Keratinocyte (primary cell): ENCODE measurements at regions not wholly inside any gene's neighbourhood (a gene's known extent, or its start where the extent isn't known, plus 50 kb on each side); places are given as distances from the start of the nearest gene placed in this dataset.

Experiments
- DNase-seq: peaks from one replicate; pipeline ENCODE4 v3.0.0-alpha.2; 2011; ENCODE audit warnings: low read depth, missing footprints, low spot score
- FAIRE-seq: peaks from 2 replicates; lab custom pipeline; 2011; peaks lifted over from hg19 to GRCh38; lab: Jason Lieb, UNC
- H2AFZ ChIP-seq: 2 replicates; pipeline ENCODE4 v1.6.0; 2012; ENCODE audit warnings: low read length, control low read depth, inconsistent platforms; ENCODE audit not compliant: control insufficient read depth
- H3K27ac ChIP-seq: 2 replicates; pipeline ENCODE4 v1.5.1; 2011; ENCODE audit warnings: low read length; ENCODE audit not compliant: control insufficient read depth, insufficient read depth
- H3K27me3 ChIP-seq: 3 replicates; pipeline ENCODE4 v1.6.0; 2011; ENCODE audit warnings: low read length; ENCODE audit not compliant: control insufficient read depth, insufficient read depth; ENCODE audit errors: extremely low read depth
- H3K36me3 ChIP-seq, 2 experiments: 2 replicates in 1 of 2; 3 replicates in 1 of 2; pipeline ENCODE4 v1.5.1; 2011; ENCODE audit warnings: low read length in 2 of 2, mild to moderate bottlenecking in 1 of 2; ENCODE audit not compliant: control insufficient read depth in 2 of 2, insufficient read depth in 2 of 2; ENCODE audit errors: extremely low read depth in 1 of 2
- H3K4me1 ChIP-seq: 3 replicates; pipeline ENCODE4 v1.5.1; 2011; ENCODE audit warnings: low read length; ENCODE audit not compliant: control insufficient read depth, insufficient read depth; ENCODE audit errors: extremely low read depth
- H3K4me2 ChIP-seq: 3 replicates; pipeline ENCODE4 v1.6.0; 2011; ENCODE audit warnings: low read depth, low read length; ENCODE audit not compliant: control insufficient read depth, insufficient read depth; ENCODE audit errors: extremely low read depth
- H3K4me3 ChIP-seq, 3 experiments: fragments of 200-600 bp in 1 of 3; sonication (generic) in 1 of 3; 2 replicates in 2 of 3; 3 replicates in 1 of 3; pipeline ENCODE4 v1.5.1; 2011 to 2016; ENCODE audit warnings: low read length in 3 of 3, mild to moderate bottlenecking in 3 of 3, control low read depth in 2 of 3, inconsistent platforms in 1 of 3, low read depth in 1 of 3, mixed read lengths in 1 of 3, mixed run types in 1 of 3, moderate library complexity in 1 of 3; ENCODE audit not compliant: control insufficient read depth in 2 of 3, insufficient read depth in 2 of 3; ENCODE audit errors: extremely low read depth in 1 of 3
- H3K79me2 ChIP-seq: 2 replicates; pipeline ENCODE4 v1.6.0; 2012; ENCODE audit warnings: low read length; ENCODE audit not compliant: control insufficient read depth, insufficient read depth
- H3K9ac ChIP-seq: 3 replicates; pipeline ENCODE4 v1.6.0; 2011; ENCODE audit warnings: low read length; ENCODE audit not compliant: control insufficient read depth, insufficient read depth; ENCODE audit errors: extremely low read depth
- H3K9me1 ChIP-seq: 3 replicates; pipeline ENCODE4 v1.6.0; 2011; ENCODE audit warnings: low read length; ENCODE audit not compliant: control insufficient read depth, insufficient read depth; ENCODE audit errors: extremely low read depth
- H3K9me3 ChIP-seq: 2 replicates; pipeline ENCODE4 v1.5.1; 2012; ENCODE audit warnings: low read depth, low read length; ENCODE audit not compliant: control insufficient read depth
- H4K20me1 ChIP-seq: 3 replicates; pipeline ENCODE4 v1.6.0; 2011; ENCODE audit warnings: low read length; ENCODE audit not compliant: control insufficient read depth, insufficient read depth; ENCODE audit errors: extremely low read depth
- CTCF ChIP-seq, 3 experiments: IDR thresholded peaks in 1 of 3; conservative IDR thresholded peaks in 1 of 3; optimal IDR thresholded peaks in 1 of 3; 2 replicates in 2 of 3; 3 replicates in 1 of 3; pipeline versions ENCODE3 to v1.5.1; 2011; ENCODE audit warnings: low read length in 3 of 3, mild to moderate bottlenecking in 3 of 3, moderate library complexity in 2 of 3, control low read depth in 1 of 3, inconsistent platforms in 1 of 3; ENCODE audit not compliant: insufficient read depth in 2 of 3; ENCODE audit errors: extremely low read depth in 1 of 3
- EZH2 ChIP-seq: IDR thresholded peaks from one replicate; pipeline ENCODE4 v1.6.1; 2012; ENCODE audit warnings: inconsistent platforms, mild to moderate bottlenecking, low read length, moderate library complexity
- dilution Hi-C: fragments of 300-500 bp; cut with MboI; formaldehyde crosslinking; loops from one replicate; pipeline ENCODE4 v1.7.0; 2020; ENCODE audit warnings: low sequenced_read_pairs; ENCODE audit not compliant: extremely low pct_ligation_motif_present

DNA sequence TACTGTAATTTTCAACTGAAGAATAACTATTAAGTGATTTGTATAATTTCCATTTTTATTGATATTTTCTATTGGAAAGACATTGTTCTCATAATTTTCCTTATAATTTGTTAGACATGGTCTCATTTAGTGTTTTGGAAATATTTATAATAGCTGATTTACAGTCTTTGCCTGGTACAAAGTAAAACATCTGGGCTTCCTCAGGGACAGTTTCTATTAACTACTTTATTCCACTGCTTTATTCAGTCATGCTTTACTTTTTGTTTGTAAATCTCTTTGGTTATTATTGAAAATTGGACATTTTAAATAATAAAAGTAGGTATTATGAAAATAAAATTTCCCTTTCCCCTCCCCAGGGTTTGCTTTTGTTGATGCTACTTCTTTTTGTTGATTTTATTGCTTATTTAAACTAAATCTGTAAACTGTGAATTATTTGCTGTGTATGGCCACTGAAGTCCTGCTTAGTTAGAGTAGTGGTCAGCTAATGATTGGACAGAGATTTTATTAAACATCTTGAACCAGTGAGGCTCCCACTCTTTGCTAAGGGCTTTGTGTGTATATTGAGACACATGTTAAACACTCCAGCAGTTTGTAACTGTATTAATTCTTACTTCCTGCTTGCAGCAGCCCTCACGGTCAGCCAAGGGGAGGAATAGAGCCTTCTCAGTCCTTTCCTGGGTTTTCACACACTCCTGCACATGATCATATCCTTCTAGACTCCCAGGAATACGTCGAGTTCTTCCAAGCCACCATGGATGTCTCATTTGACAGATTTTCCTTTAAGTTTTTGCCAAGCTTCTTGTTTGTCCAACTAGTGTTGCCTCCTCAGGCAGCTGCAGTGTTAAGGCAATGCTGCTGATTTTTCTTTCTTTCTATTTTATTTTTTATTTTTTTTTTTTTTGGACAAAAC is 994.6 kb upstream of the PRMT6 start:
- Histone ChIP-seq H3K79me2 (no peaks in the 10 kb centered on the region), H3K9me3 (no peaks in the 10 kb centered on the region), H3K4me2 (no peak overlapping the region), H3K9ac (no peak overlapping the region), H4K20me1 (no peaks in the 10 kb centered on the region), H2AFZ (no peak overlapping the region), H3K27me3 (no peaks in the 10 kb centered on the region), H3K4me1 (no peaks in the 10 kb centered on the region), H3K9me1 (no peaks in the 10 kb centered on the region), H3K36me3 (no peaks in the 10 kb centered on the region), H3K4me3 (no peak overlapping the region), H3K27ac (no peak overlapping the region)
- FAIRE-seq: no peak
- dilution Hi-C loops: no loop called here
- no peak for DNase-seq
- no peak for TF ChIP-seq CTCF (optimal IDR thresholded peaks at IDR 0.05 in 1 of 3, IDR thresholded peaks at IDR 0.05 in 1 of 3, conservative IDR thresholded peaks at IDR 0.05 in 1 of 3; ENCODE audit: extremely low read depth in 1 of 3, insufficient read depth in 2 of 3, low read length in 3 of 3)
- no peak for TF ChIP-seq EZH2

- Histone ChIP-seq H3K4me1 (no peaks in the 10 kb centered on the region), H3K79me2 (no peaks in the 10 kb centered on the region), H3K4me2 (no peak overlapping the region), H2AFZ (no peak overlapping the region), H4K20me1 (no peaks in the 10 kb centered on the region), H3K9me1 (no peaks in the 10 kb centered on the region), H3K4me3 (no peak overlapping the region), H3K27me3 (no peaks in the 10 kb centered on the region), H3K9ac (no peak overlapping the region), H3K27ac (no peak overlapping the region), H3K9me3 (no peaks in the 10 kb centered on the region), H3K36me3 (no peaks in the 10 kb centered on the region)
- no peak for FAIRE-seq
- no peak for DNase-seq
- no peak for TF ChIP-seq EZH2
- TF ChIP-seq CTCF (optimal IDR thresholded peaks at IDR 0.05 in 1 of 3, IDR thresholded peaks at IDR 0.05 in 1 of 3, conservative IDR thresholded peaks at IDR 0.05 in 1 of 3; ENCODE audit: extremely low read depth in 1 of 3, insufficient read depth in 2 of 3, low read length in 3 of 3): no peak
- dilution Hi-C loops: no loop called here
These were observed 993.0 kb upstream of the PRMT6 start for GRCh38 chr1:106063510-106063909.
